ENCODE measurements at regions not wholly inside any gene's neighbourhood (a gene's known extent, or its start where the extent isn't known, plus 50 kb on each side); places are given as distances from the start of the nearest gene placed in this dataset.

DNA sequence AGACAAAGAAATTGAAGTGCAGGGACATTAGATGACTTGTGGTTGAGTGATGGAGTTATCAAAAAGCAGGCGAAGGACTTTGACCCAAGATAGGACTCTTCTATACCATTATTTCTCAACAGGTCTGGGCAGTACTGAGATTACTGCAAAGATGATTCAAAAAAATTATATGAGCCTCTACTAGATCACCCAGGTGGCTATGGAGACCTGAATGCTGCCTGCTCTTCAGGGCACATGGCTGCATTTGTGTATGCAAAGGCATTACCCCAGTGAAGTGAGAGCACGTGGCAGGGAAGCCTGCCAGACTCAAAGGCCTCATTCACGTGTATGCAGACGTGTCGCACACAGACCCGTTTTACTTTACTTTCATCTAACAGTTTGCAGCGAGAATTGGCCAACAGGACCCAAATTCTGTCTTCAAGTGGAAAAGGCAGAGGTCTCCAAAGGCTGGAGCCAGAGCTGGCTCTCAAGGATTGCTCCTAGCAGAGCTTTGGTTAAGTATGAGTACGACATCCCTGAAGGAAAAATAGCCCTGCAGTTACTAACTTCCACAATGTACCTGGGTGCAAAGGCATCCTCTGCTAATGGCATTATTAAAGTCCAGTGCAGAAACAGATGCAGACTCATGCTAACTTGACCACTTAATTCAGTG, 113.8 kb upstream of the ARMC2 start:
- H3K4me1 ChIP-seq (ENCODE audit: control insufficient read depth in 1 of 2, insufficient read depth in 1 of 2, low read depth in 1 of 2, low read length in 1 of 2) = no peaks in the 10 kb centered on the region
- H3K9me3 ChIP-seq = no peaks in the 10 kb centered on the region
- H3K36me3 ChIP-seq = no peaks in the 10 kb centered on the region
- TF ChIP-seq, protein P1, sequence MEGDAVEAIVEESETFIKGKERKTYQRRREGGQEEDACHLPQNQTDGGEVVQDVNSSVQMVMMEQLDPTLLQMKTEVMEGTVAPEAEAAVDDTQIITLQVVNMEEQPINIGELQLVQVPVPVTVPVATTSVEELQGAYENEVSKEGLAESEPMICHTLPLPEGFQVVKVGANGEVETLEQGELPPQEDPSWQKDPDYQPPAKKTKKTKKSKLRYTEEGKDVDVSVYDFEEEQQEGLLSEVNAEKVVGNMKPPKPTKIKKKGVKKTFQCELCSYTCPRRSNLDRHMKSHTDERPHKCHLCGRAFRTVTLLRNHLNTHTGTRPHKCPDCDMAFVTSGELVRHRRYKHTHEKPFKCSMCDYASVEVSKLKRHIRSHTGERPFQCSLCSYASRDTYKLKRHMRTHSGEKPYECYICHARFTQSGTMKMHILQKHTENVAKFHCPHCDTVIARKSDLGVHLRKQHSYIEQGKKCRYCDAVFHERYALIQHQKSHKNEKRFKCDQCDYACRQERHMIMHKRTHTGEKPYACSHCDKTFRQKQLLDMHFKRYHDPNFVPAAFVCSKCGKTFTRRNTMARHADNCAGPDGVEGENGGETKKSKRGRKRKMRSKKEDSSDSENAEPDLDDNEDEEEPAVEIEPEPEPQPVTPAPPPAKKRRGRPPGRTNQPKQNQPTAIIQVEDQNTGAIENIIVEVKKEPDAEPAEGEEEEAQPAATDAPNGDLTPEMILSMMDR (IDR thresholded peaks at IDR 0.05) = no peak
- no peak overlapping the region for H3K27ac ChIP-seq
- peaks cover 6% of the 10 kb centered on the region for H3K27me3 ChIP-seq
- H3K4me3 ChIP-seq (ENCODE audit: low read depth in 1 of 2, low read length in 1 of 2) = no peak overlapping the region

- Histone ChIP-seq H3K27ac (no peak overlapping the region), H3K4me1 (ENCODE audit: control insufficient read depth in 1 of 2, insufficient read depth in 1 of 2, low read depth in 1 of 2, low read length in 1 of 2) (no peaks in the 10 kb centered on the region), H3K27me3 (no peaks in the 10 kb centered on the region), H3K9me3 (no peaks in the 10 kb centered on the region), H3K36me3 (no peaks in the 10 kb centered on the region), H3K4me3 (ENCODE audit: low read depth in 1 of 2, low read length in 1 of 2) (no peak overlapping the region)
- TF ChIP-seq, protein P1 (IDR thresholded peaks at IDR 0.05) = no peak
Observed at GRCh38 chr6:108735310-108736001, 112.8 kb upstream of the ARMC2 start.

DNA sequence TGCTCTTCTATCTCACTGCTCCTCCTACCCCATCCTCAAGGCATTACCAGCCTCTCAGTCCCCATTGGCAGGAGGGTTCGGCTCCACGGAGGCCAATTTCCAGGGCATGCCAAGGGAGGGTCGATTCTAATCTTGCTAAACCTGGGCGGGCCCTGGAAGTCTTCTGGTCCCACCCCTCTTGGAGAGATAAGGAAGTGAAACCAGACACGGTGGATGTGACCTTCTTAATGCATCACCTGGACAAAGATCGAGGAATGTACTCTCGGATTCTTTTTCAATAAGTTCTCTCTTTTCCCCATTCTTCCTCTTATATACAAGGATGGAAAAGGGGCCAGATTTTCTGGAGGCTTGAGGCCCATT, 112.2 kb upstream of the ARMC2 start:
- no peaks in the 10 kb centered on the region for H3K36me3 ChIP-seq
- H3K4me1 ChIP-seq (ENCODE audit: control insufficient read depth in 1 of 2, insufficient read depth in 1 of 2, low read depth in 1 of 2, low read length in 1 of 2) = no peaks in the 10 kb centered on the region
- TF ChIP-seq, protein P1 (IDR thresholded peaks at IDR 0.05) = no peak
- H3K9me3 ChIP-seq = no peaks in the 10 kb centered on the region
- H3K27ac ChIP-seq = no peak overlapping the region
- H3K4me3 ChIP-seq (ENCODE audit: low read depth in 1 of 2, low read length in 1 of 2) = no peak overlapping the region
- H3K27me3 ChIP-seq = no peaks in the 10 kb centered on the region

DNA sequence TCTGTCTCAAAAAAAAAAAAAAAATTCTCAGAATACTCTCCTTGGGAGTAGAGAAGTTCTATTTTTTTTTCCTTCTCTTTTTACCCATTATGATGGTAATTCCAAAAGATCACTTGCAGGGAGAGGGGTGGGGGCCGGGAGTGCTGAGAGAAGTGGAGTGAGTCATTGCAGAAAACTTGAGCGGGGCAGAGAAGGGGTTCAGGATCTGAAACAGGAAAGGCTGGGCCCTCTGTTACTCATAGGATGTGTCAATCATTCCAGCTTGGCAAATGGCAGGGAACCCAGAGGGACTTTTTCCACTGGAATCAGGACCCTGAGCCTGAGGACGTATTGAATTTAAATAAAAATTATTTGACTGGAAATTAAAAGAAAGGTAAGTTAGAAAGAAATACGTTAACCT, 111.4 kb upstream of the ARMC2 start:
- Histone ChIP-seq H3K36me3 (no peaks in the 10 kb centered on the region), H3K4me3 (ENCODE audit: low read depth in 1 of 2, low read length in 1 of 2) (no peak overlapping the region), H3K27me3 (no peaks in the 10 kb centered on the region), H3K4me1 (ENCODE audit: control insufficient read depth in 1 of 2, insufficient read depth in 1 of 2, low read depth in 1 of 2, low read length in 1 of 2) (peaks cover 4 to 6% of the 10 kb centered on the region in 2 experiments), H3K27ac (no peak overlapping the region), H3K9me3 (no peaks in the 10 kb centered on the region)
- TF ChIP-seq, protein P1 (IDR thresholded peaks at IDR 0.05) = no peak

DNA sequence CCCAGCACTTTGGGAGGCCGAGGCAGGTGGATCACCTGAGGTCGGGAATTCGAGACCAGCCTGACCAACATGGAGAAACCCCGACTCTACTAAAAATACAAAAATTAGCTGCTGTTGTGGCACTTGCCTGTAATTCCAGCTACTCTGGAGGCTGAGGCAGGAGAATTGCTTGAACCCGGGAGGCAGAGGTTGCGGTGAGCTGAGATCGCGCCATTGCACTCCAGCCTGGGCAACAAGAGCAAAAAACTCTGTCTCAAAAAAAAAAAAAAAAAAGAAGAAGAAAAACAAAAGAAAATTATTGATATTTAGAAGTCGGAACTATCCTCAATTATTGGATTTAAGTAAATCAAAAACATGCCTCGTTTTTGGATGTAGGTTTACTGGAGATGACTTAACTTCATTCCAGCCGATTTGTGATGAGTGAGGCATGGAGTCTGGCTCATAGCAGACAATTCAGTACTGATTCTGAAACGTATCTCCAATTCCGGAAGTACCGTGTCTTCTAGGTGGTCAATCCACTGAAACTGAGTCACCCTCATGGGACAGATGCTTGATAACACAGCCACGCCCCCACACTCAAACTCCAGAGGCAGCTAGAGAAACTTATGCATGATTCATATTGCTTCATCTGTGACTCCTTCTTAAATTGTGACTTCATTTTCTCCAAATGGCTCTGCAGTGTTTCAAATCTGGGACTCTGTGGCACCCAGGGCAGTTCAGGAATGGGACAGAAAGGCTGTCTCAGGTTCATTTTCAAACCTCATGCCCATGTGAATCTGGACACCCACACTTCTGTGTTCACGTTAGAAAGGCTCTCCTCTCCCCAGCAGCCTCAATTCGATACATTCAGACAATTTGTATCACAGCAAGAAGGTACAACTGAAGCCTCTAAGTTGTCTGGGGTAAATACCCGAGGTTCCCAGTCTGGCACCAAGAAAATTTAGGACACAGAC, 110.4 kb upstream of the ARMC2 start:
- no peak overlapping the region for H3K27ac ChIP-seq
- peaks cover 11 to 14% of the 10 kb centered on the region in 2 experiments for H3K4me1 ChIP-seq (ENCODE audit: control insufficient read depth in 1 of 2, insufficient read depth in 1 of 2, low read depth in 1 of 2, low read length in 1 of 2)
- H3K9me3 ChIP-seq = no peaks in the 10 kb centered on the region
- TF ChIP-seq, protein P1 (IDR thresholded peaks at IDR 0.05) = no peak
- no peaks in the 10 kb centered on the region for H3K36me3 ChIP-seq
- no peak overlapping the region for H3K4me3 ChIP-seq (ENCODE audit: low read depth in 1 of 2, low read length in 1 of 2)
- H3K27me3 ChIP-seq = no peaks in the 10 kb centered on the region

Measured in neutrophil (primary cell).